H1 (cell line): ENCODE measurements at regions not wholly inside any gene's neighbourhood (a gene's known extent, or its start where the extent isn't known, plus 50 kb on each side); places are given as distances from the start of the nearest gene placed in this dataset.

Source experiments
- CTCF ChIA-PET: fragments of 300-600 bp; sonication (Branson Sonifier 250); formaldehyde crosslinking; loops from one replicate; lab custom pipeline; 2021; ENCODE audit not compliant: partially characterized antibody; lab: Charles Lee
- POLR2A ChIA-PET: fragments of 300-600 bp; sonication (Branson Sonifier 250); formaldehyde crosslinking; loops from one replicate; lab custom pipeline; 2021; ENCODE audit warnings: inconsistent platforms; ENCODE audit not compliant: partially characterized antibody; lab: Charles Lee
- DNase-seq, 2 experiments: peaks; one replicate each; pipeline versions ENCODE4 v3.0.0 to v3.0.0-alpha.2; 2010 to 2022; ENCODE audit warnings: low spot score in 2 of 2, low read depth in 1 of 2, mixed read lengths in 1 of 2
- FAIRE-seq: peaks from 2 replicates; lab custom pipeline; 2011; peaks lifted over from hg19 to GRCh38; lab: Jason Lieb, UNC
- H2AFZ ChIP-seq: 2 replicates; pipeline ENCODE4 v1.8.1; 2012; ENCODE audit warnings: low read length, inconsistent platforms
- H2AK5ac ChIP-seq: 2 replicates; pipeline ENCODE4 v1.6.1; 2013; ENCODE audit warnings: low read depth, low read length
- H2BK120ac ChIP-seq: replicated peaks from 2 replicates; pipeline ENCODE3; 2013; ENCODE audit warnings: low read depth, low read length, inconsistent platforms
- H2BK12ac ChIP-seq: 2 replicates; pipeline ENCODE4 v1.6.1; 2013; ENCODE audit warnings: low read depth, low read length
- H2BK15ac ChIP-seq: 2 replicates; pipeline ENCODE4 v1.6.1; 2013; ENCODE audit warnings: low read length
- H2BK20ac ChIP-seq: 2 replicates; pipeline ENCODE4 v1.6.1; 2013; ENCODE audit warnings: low read length
- H2BK5ac ChIP-seq: 2 replicates; pipeline ENCODE4 v1.6.1; 2013; ENCODE audit warnings: low read depth, low read length
- H3K14ac ChIP-seq: 2 replicates; pipeline ENCODE4 v1.6.1; 2013; ENCODE audit warnings: inconsistent platforms; ENCODE audit not compliant: insufficient read length
- H3K18ac ChIP-seq: 2 replicates; pipeline ENCODE4 v1.6.1; 2013; ENCODE audit warnings: low read length; ENCODE audit errors: extremely low read depth
- H3K23ac ChIP-seq: 2 replicates; pipeline ENCODE4 v1.6.1; 2013; ENCODE audit warnings: inconsistent platforms; ENCODE audit not compliant: insufficient read length
- H3K23me2 ChIP-seq: 2 replicates; pipeline ENCODE4 v1.6.1; 2013; ENCODE audit warnings: low read depth, low read length
- H3K27ac ChIP-seq: 2 replicates; pipeline ENCODE4 v1.6.1; 2011; ENCODE audit warnings: low read depth, low read length, inconsistent platforms
- H3K27me3 ChIP-seq, 4 experiments: replicated peaks in 1 of 4; 1 replicate in 1 of 4; 2 replicates in 3 of 4; pipeline versions ENCODE4 v1.6.1 to v1.8.1; 2011 to 2013; ENCODE audit warnings: low read length in 3 of 4, mild to moderate bottlenecking in 3 of 4, inconsistent platforms in 2 of 4, mixed read lengths in 2 of 4, moderate library complexity in 1 of 4; ENCODE audit not compliant: control insufficient read depth in 3 of 4, insufficient read depth in 3 of 4; ENCODE audit errors: extremely low read depth in 1 of 4
- H3K36me3 ChIP-seq, 4 experiments: 2 replicates each; pipeline versions ENCODE4 v1.6.1 to v1.8.1; 2011 to 2013; ENCODE audit warnings: mild to moderate bottlenecking in 4 of 4, low read length in 3 of 4, moderate library complexity in 2 of 4, control low read depth in 1 of 4, inconsistent platforms in 1 of 4; ENCODE audit not compliant: insufficient read depth in 4 of 4, control insufficient read depth in 2 of 4
- H3K4ac ChIP-seq: replicated peaks from 2 replicates; pipeline ENCODE3; 2013; ENCODE audit warnings: low read length, low read depth, mixed read lengths, inconsistent platforms; ENCODE audit not compliant: insufficient read length
- H3K4me1 ChIP-seq, 4 experiments: replicated peaks in 1 of 4; 1 replicate in 1 of 4; 2 replicates in 3 of 4; pipeline versions ENCODE4 v1.6.1 to v1.8.1; 2011 to 2013; ENCODE audit warnings: low read length in 3 of 4, inconsistent platforms in 2 of 4, mixed read lengths in 1 of 4; ENCODE audit not compliant: insufficient read depth in 4 of 4, control insufficient read depth in 3 of 4
- H3K4me2 ChIP-seq, 2 experiments: 2 replicates each; pipeline versions ENCODE4 v1.6.1 to v1.8.1; 2011 to 2013; ENCODE audit warnings: low read depth in 2 of 2, low read length in 2 of 2, control low read depth in 1 of 2, inconsistent platforms in 1 of 2, mild to moderate bottlenecking in 1 of 2; ENCODE audit not compliant: insufficient read depth in 1 of 2
- H3K4me3 ChIP-seq, 4 experiments: fragments of 200-600, 300-600 bp in 1 of 4; sonication (generic), shearing (Covaris generic), sonication (Bioruptor Twin) in 1 of 4; 2 replicates each; pipeline versions ENCODE4 v1.5.1 to v1.8.1; 2011 to 2016; ENCODE audit warnings: low read length in 4 of 4, low read depth in 3 of 4, control low read depth in 2 of 4, inconsistent platforms in 2 of 4, mild to moderate bottlenecking in 2 of 4, mixed read lengths in 1 of 4, moderate library complexity in 1 of 4; ENCODE audit not compliant: insufficient read depth in 2 of 4; ENCODE audit errors: extremely low read depth in 1 of 4
- H3K56ac ChIP-seq: replicated peaks from 2 replicates; pipeline ENCODE3; 2013; ENCODE audit warnings: low read depth, mild to moderate bottlenecking, mixed read lengths, low read length, inconsistent platforms; ENCODE audit not compliant: insufficient read length
- H3K79me1 ChIP-seq: 2 replicates; pipeline ENCODE4 v1.6.1; 2013; ENCODE audit warnings: low read depth, low read length, control low read depth
- H3K79me2 ChIP-seq, 2 experiments: 2 replicates each; pipeline versions ENCODE4 v1.6.1 to v1.8.1; 2012 to 2013; ENCODE audit warnings: low read length in 2 of 2, mild to moderate bottlenecking in 2 of 2, inconsistent platforms in 1 of 2; ENCODE audit not compliant: insufficient read depth in 2 of 2, control insufficient read depth in 1 of 2
- H3K9ac ChIP-seq, 4 experiments: replicated peaks in 1 of 4; 1 replicate in 1 of 4; 2 replicates in 3 of 4; pipeline versions ENCODE4 v1.6.1 to v1.8.1; 2011 to 2013; ENCODE audit warnings: low read depth in 3 of 4, low read length in 3 of 4, control low read depth in 2 of 4, mild to moderate bottlenecking in 2 of 4, moderate library complexity in 2 of 4, inconsistent platforms in 1 of 4; ENCODE audit errors: extremely low read depth in 1 of 4
- H3K9me3 ChIP-seq, 2 experiments: 2 replicates each; pipeline versions ENCODE4 v1.6.1 to v1.8.1; 2012 to 2013; ENCODE audit warnings: mild to moderate bottlenecking in 2 of 2, moderate library complexity in 2 of 2, control low read depth in 1 of 2, inconsistent platforms in 1 of 2, low read depth in 1 of 2, low read length in 1 of 2, mixed read lengths in 1 of 2; ENCODE audit not compliant: insufficient read depth in 2 of 2
- H4K20me1 ChIP-seq, 2 experiments: replicated peaks in 1 of 2; 2 replicates each; pipeline versions ENCODE3 to v1.8.1; 2011 to 2013; ENCODE audit warnings: inconsistent platforms in 2 of 2, low read length in 2 of 2, mild to moderate bottlenecking in 1 of 2; ENCODE audit not compliant: insufficient read depth in 2 of 2, control insufficient read depth in 1 of 2
- H4K5ac ChIP-seq: 2 replicates; pipeline ENCODE4 v1.6.1; 2013; ENCODE audit warnings: low read length, low read depth, mixed read lengths, inconsistent platforms; ENCODE audit not compliant: insufficient read length
- H4K8ac ChIP-seq: 2 replicates; pipeline ENCODE4 v1.8.0; 2013; ENCODE audit warnings: mild to moderate bottlenecking, moderate library complexity, low read length, inconsistent platforms; ENCODE audit not compliant: insufficient read depth; ENCODE audit errors: extremely low read depth
- H4K91ac ChIP-seq: replicated peaks from 2 replicates; pipeline ENCODE3; 2013; ENCODE audit warnings: low read length, mixed read lengths, inconsistent platforms; ENCODE audit not compliant: insufficient read length
- ASH2L ChIP-seq: fragments of 200-600, 300-600 bp; sonication (generic); IDR thresholded peaks from one replicate; pipeline ENCODE4 v1.7.1; 2017; ENCODE audit warnings: low read length
- CBX5 ChIP-seq: fragments of 300-800, 300-1000 bp; sonication (generic); IDR thresholded peaks from 2 replicates; pipeline ENCODE4 v1.7.1; 2016; ENCODE audit warnings: antibody characterized with exemption, low read length, low read depth
- CHD2 ChIP-seq: IDR thresholded peaks from 2 replicates; pipeline ENCODE4 v1.6.1; 2012; ENCODE audit warnings: low read length, improper control_type of control experiment
- CTBP2 ChIP-seq: IDR thresholded peaks from 2 replicates; pipeline ENCODE4 v1.7.0; 2011; ENCODE audit warnings: borderline replicate concordance, mild to moderate bottlenecking, moderate library complexity, mixed read lengths, low read length; ENCODE audit not compliant: insufficient read depth, insufficient read length
- EGR1 ChIP-seq: IDR thresholded peaks from 2 replicates; pipeline ENCODE4 v1.6.1; 2011; ENCODE audit warnings: low read depth, low read length, borderline replicate concordance
- JUND ChIP-seq: IDR thresholded peaks from 2 replicates; pipeline ENCODE4 v1.6.1; 2011; ENCODE audit warnings: mild to moderate bottlenecking, improper control_type of control experiment, low read length
- PHF8 ChIP-seq: fragments of 200-600 bp; sonication (generic); conservative IDR thresholded peaks from 2 replicates; pipeline ENCODE4 v1.7.1; 2012; ENCODE audit warnings: low read depth, mild to moderate bottlenecking, inconsistent platforms, low read length, moderate library complexity
- POLR2A ChIP-seq, 2 experiments: IDR thresholded peaks; 1 replicate in 1 of 2; 2 replicates in 1 of 2; pipeline ENCODE4 v1.6.1; 2011; ENCODE audit warnings: low read depth in 2 of 2, low read length in 2 of 2, mild to moderate bottlenecking in 2 of 2; ENCODE audit errors: control extremely low read depth in 1 of 2
- RBBP5 ChIP-seq: IDR thresholded peaks from 2 replicates; pipeline ENCODE4 v1.7.1; 2012; ENCODE audit warnings: low read depth, mild to moderate bottlenecking, inconsistent platforms, low read length, moderate library complexity, borderline replicate concordance
- RFX5 ChIP-seq: IDR thresholded peaks from 2 replicates; pipeline ENCODE4 v1.6.1; 2011; ENCODE audit warnings: low read depth, low read length, improper control_type of control experiment, borderline replicate concordance
- RNF2 ChIP-seq: fragments of 200-900, 300-1000 bp; sonication (generic); IDR thresholded peaks from 2 replicates; pipeline ENCODE4 v1.7.1; 2016; ENCODE audit warnings: borderline replicate concordance, low read depth, mild to moderate bottlenecking, antibody characterized with exemption, low read length; ENCODE audit not compliant: poor library complexity, severe bottlenecking; ENCODE audit errors: missing control alignments
- SAP30 ChIP-seq: fragments of 300-600 bp; sonication (generic); IDR thresholded peaks from 2 replicates; pipeline ENCODE4 v1.7.1; 2012; ENCODE audit warnings: low read length, moderate library complexity, mild to moderate bottlenecking, inconsistent platforms; ENCODE audit not compliant: insufficient read depth, insufficient replicate concordance
- TAF1 ChIP-seq: IDR thresholded peaks from 2 replicates; pipeline ENCODE4 v1.6.1; 2011; ENCODE audit warnings: mild to moderate bottlenecking, low read depth, low read length
- TAF7 ChIP-seq: optimal IDR thresholded peaks from 2 replicates; pipeline ENCODE3; 2011; ENCODE audit warnings: low read depth, mild to moderate bottlenecking, inconsistent platforms, low read length, moderate library complexity, borderline replicate concordance
- WGBS, 2 experiments: shearing (Covaris generic) in 1 of 2; methylation state at CpG; one replicate each; pipeline versions ENCODE4 v1.1.6 to v1.1.7; 2013 to 2015; ENCODE audit warnings: low lambda C conversion rate in 2 of 2, mixed read lengths in 2 of 2, inconsistent platforms in 1 of 2, low coverage in 1 of 2, missing lambda C conversion rate in 1 of 2; ENCODE audit not compliant: insufficient replicate concordance in 2 of 2, insufficient coverage in 1 of 2, insufficient read length in 1 of 2; ENCODE audit errors: extremely low coverage in 1 of 2, missing lambda C conversion rate in 1 of 2; 5-methylcytosine and 5-hydroxymethylcytosine counted together
- TF ChIP-seq, protein P1 (sequence below): IDR thresholded peaks from 2 replicates; pipeline ENCODE4 v1.6.1; 2012; ENCODE audit warnings: inconsistent platforms

DNA sequence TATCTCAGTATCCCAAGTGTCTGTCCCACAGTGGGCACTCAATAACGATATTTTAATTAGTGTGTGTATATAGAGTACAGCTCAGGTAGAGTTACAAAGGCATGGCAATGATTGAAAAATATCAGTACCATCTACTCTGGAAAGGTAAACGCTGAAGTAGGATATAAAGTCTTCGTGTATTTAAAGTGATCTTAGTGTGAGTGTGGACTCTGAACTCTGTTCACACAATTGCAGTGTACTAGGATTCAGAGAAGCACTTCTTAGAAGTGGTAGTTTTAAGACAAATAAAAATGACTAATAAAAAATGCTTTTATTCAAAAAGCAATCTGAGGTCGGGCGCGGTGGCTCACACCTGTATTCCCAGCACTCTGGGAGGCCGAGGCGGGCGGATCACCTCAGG, 62.9 kb upstream of the RAP2B start:
- no peak overlapping the region for H3K56ac ChIP-seq
- H2BK5ac ChIP-seq: no peak overlapping the region
- ChIA-PET POLR2A (no interaction called here), CTCF (no interaction called here)
- H2BK120ac ChIP-seq: no peak overlapping the region
- H3K14ac ChIP-seq: no peak overlapping the region
- H3K4me1 ChIP-seq: 0 out of 7 replicates have a peak, but pooled peaks cover 0 to 3% (median 0%) of the 10 kb centered on the region in 4 experiments
- H2AFZ ChIP-seq: no peak overlapping the region
- no peaks in the 10 kb centered on the region for H3K23me2 ChIP-seq
- H4K8ac ChIP-seq: no peak overlapping the region
- no peak overlapping the region for H2BK20ac ChIP-seq
- H3K9me3 ChIP-seq: no peaks in the 10 kb centered on the region
- no peak overlapping the region for H3K23ac ChIP-seq
- no peak overlapping the region for H4K91ac ChIP-seq
- H3K36me3 ChIP-seq: no peaks in the 10 kb centered on the region
- DNase-seq (no peak), FAIRE-seq (no peak)
- H4K5ac ChIP-seq: no peak overlapping the region
- H4K20me1 ChIP-seq: no peaks in the 10 kb centered on the region
- H2AK5ac ChIP-seq: no peak overlapping the region
- H3K4me3 ChIP-seq: no peak overlapping the region
- H3K27me3 ChIP-seq: no peaks in the 10 kb centered on the region
- H3K79me1 ChIP-seq: no peaks in the 10 kb centered on the region
- H3K79me2 ChIP-seq: no peaks in the 10 kb centered on the region
- no peak overlapping the region for H3K9ac ChIP-seq
- no peak overlapping the region for H3K4me2 ChIP-seq
- no peak overlapping the region for H3K27ac ChIP-seq
- TF ChIP-seq, protein P1, sequence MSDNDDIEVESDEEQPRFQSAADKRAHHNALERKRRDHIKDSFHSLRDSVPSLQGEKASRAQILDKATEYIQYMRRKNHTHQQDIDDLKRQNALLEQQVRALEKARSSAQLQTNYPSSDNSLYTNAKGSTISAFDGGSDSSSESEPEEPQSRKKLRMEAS: no peak
- TF ChIP-seq CBX5: no peak
- TF ChIP-seq ASH2L: no peak
- no peak for TF ChIP-seq PHF8
- TF ChIP-seq RFX5: no peak
- TF ChIP-seq CTBP2: no peak
- TF ChIP-seq TAF7: no peak
- TF ChIP-seq SAP30: no peak
- TF ChIP-seq TAF1: no peak
- TF ChIP-seq JUND: no peak
- TF ChIP-seq CHD2: no peak
- TF ChIP-seq RBBP5: no peak
- no peak for TF ChIP-seq POLR2A (IDR thresholded peaks at IDR 0.05; ENCODE audit: control extremely low read depth in 1 of 2, low read depth in 2 of 2, low read length in 2 of 2)
- no peak for TF ChIP-seq EGR1
- TF ChIP-seq RNF2: no peak
- H2BK15ac ChIP-seq: no peak overlapping the region
- H3K18ac ChIP-seq: no peak overlapping the region
- H3K4ac ChIP-seq: no peak overlapping the region
- WGBS, 2 experiments: 94% methylated on average over 9 of the region's 9 CpGs; no CpG with 5 or more reads in 1 of the 2 experiments
- H2BK12ac ChIP-seq: no peak overlapping the region
